K562 (cell line): ENCODE measurements at regions not wholly inside any gene's neighbourhood (a gene's known extent, or its start where the extent isn't known, plus 50 kb on each side); places are given as distances from the start of the nearest gene placed in this dataset.

Experiments
- ATAC-seq: fragments of 200-7000 bp; cut with Tn5 transposase; 3 replicates; pipeline ENCODE4 v1.9.1; 2020; ENCODE audit warnings: moderate library complexity
- BruUV-seq: library from RNA; stranded (reverse); fragments of 400-500 nt; replicated peaks from 2 replicates; lab custom pipeline; 2021; lab: Mats Ljungman, UMichigan
- CTCF ChIA-PET: fragments of 300-600 bp; formaldehyde crosslinking; extraction: SDS; loops from one replicate; lab custom pipeline; 2021; ENCODE audit warnings: low intra/inter-chr PET ratio; lab: Yijun Ruan, JAX
- POLR2A ChIA-PET: fragments of 300-600, 350-650 bp; sonication (Branson Sonifier 250); formaldehyde crosslinking; extraction: SDS; loops from one replicate; lab custom pipeline; 2021; ENCODE audit warnings: antibody characterized with exemption, inconsistent platforms; lab: Yijun Ruan, JAX
- DNase-seq, 4 experiments: peaks; one replicate each; pipeline versions ENCODE4 v3.0.0 to v3.0.0-alpha.2; 2011 to 2018; ENCODE audit warnings: low spot score in 3 of 4, mixed read lengths in 3 of 4; ENCODE audit errors: extremely low read depth in 1 of 4
- FAIRE-seq: peaks from 2 replicates; lab custom pipeline; 2011; peaks lifted over from hg19 to GRCh38; lab: Jason Lieb, UNC
- H2AFZ ChIP-seq: 2 replicates; pipeline ENCODE4 v1.6.0; 2011; ENCODE audit warnings: low read depth, low read length, control low read depth, inconsistent platforms
- H3K27ac ChIP-seq: fragments of 200-600 bp; 3 replicates; pipeline ENCODE4 v1.8.0; 2011; ENCODE audit warnings: low read depth, mild to moderate bottlenecking, control low read depth, inconsistent platforms, low read length, moderate library complexity, mixed read lengths; ENCODE audit errors: extremely low read depth
- H3K27me3 ChIP-seq, 2 experiments: fragments of 300-600 bp in 1 of 2; 2 replicates in 1 of 2; 3 replicates in 1 of 2; pipeline versions ENCODE4 v1.6.0 to v1.8.0; 2011; ENCODE audit warnings: inconsistent platforms in 2 of 2, low read length in 2 of 2, mild to moderate bottlenecking in 1 of 2, mixed read lengths in 1 of 2, moderate library complexity in 1 of 2; ENCODE audit not compliant: control insufficient read depth in 2 of 2, insufficient read depth in 2 of 2
- H3K36me3 ChIP-seq: fragments of 300-600 bp; 3 replicates; pipeline ENCODE4 v1.8.0; 2011; ENCODE audit warnings: mild to moderate bottlenecking, low read length, inconsistent platforms; ENCODE audit not compliant: control insufficient read depth, insufficient read depth
- H3K4me1 ChIP-seq, 2 experiments: fragments of 200-600 bp in 1 of 2; replicated peaks in 1 of 2; 2 replicates in 1 of 2; 3 replicates in 1 of 2; pipeline versions ENCODE4 v1.5.1 to v1.8.0; 2011; ENCODE audit warnings: inconsistent platforms in 2 of 2, low read length in 2 of 2, mild to moderate bottlenecking in 1 of 2, mixed read lengths in 1 of 2, moderate library complexity in 1 of 2; ENCODE audit not compliant: control insufficient read depth in 2 of 2, insufficient read depth in 2 of 2
- H3K4me2 ChIP-seq: 2 replicates; pipeline ENCODE4 v1.6.1; 2011; ENCODE audit warnings: low read length, control low read depth, inconsistent platforms, mixed read lengths; ENCODE audit not compliant: insufficient read depth
- H3K4me3 ChIP-seq: fragments of 200-600 bp; sonication (generic), shearing (Covaris generic); 2 replicates; pipeline ENCODE4 v1.5.1; 2016; ENCODE audit warnings: control low read depth, inconsistent platforms
- H3K79me2 ChIP-seq: fragments of 200-600 bp; 3 replicates; pipeline ENCODE4 v1.8.0; 2011; ENCODE audit warnings: low read length, inconsistent platforms; ENCODE audit not compliant: control insufficient read depth, insufficient read depth
- H3K9ac ChIP-seq, 2 experiments: 2 replicates each; pipeline versions ENCODE4 v1.6.0 to v1.6.1; 2011; ENCODE audit warnings: low read depth in 2 of 2, low read length in 2 of 2, control low read depth in 1 of 2, inconsistent platforms in 1 of 2, mild to moderate bottlenecking in 1 of 2, mixed read lengths in 1 of 2; ENCODE audit not compliant: insufficient read depth in 1 of 2
- H3K9me1 ChIP-seq: one replicate; pipeline ENCODE4 v1.6.0; 2011; ENCODE audit warnings: inconsistent platforms, mild to moderate bottlenecking, low read length, moderate library complexity; ENCODE audit not compliant: control insufficient read depth, insufficient read depth
- H3K9me3 ChIP-seq: replicated peaks from 2 replicates; pipeline ENCODE4 v1.5.1; 2011; ENCODE audit warnings: low read depth, low read length, inconsistent platforms; ENCODE audit not compliant: control insufficient read depth, insufficient read depth
- H4K20me1 ChIP-seq: replicated peaks from 2 replicates; pipeline ENCODE4 v1.6.1; 2011; ENCODE audit warnings: low read length, inconsistent platforms, mixed read lengths; ENCODE audit not compliant: control insufficient read depth, insufficient read depth
- ATF1 ChIP-seq, 2 experiments: fragments of 450-650 bp in 1 of 2; IDR thresholded peaks; 2 replicates each; pipeline ENCODE4 v1.6.1; 2016; ENCODE audit warnings: missing compliant biosample characterization in 1 of 2, missing genetic modification characterization in 1 of 2
- CREB5 ChIP-seq: fragments of 250-450 bp; sonication (Bioruptor Pico); IDR thresholded peaks from 2 replicates; pipeline ENCODE4 v1.5.0; 2020; ENCODE audit warnings: mild to moderate bottlenecking
- ELK3 ChIP-seq: fragments of 450-650 bp; formaldehyde crosslinking; IDR thresholded peaks from 2 replicates; pipeline ENCODE4 v1.4.0; 2020; ENCODE audit warnings: mild to moderate bottlenecking
- HINFP ChIP-seq: fragments of 450-650 bp; conservative IDR thresholded peaks from 2 replicates; pipeline ENCODE4 v1.6.1; 2016; ENCODE audit warnings: missing genetic modification characterization, low read depth, mild to moderate bottlenecking, control low read depth, missing compliant biosample characterization
- PHF8 ChIP-seq: fragments of 200-600 bp; sonication (generic); IDR thresholded peaks from 2 replicates; pipeline ENCODE4 v1.6.1; 2012; ENCODE audit warnings: mixed run types, mild to moderate bottlenecking, inconsistent platforms, low read length, moderate library complexity, borderline replicate concordance
- SFPQ ChIP-seq: fragments of 200-400 bp; formaldehyde crosslinking; IDR thresholded peaks from 2 replicates; pipeline ENCODE4 v1.6.1; 2017; ENCODE audit warnings: mild to moderate bottlenecking, low read depth, low read length, moderate library complexity
- ZKSCAN1 ChIP-seq: fragments of 150-350 bp; IDR thresholded peaks from 2 replicates; pipeline ENCODE4 v1.6.1; 2016; ENCODE audit warnings: low read depth, low read length
- ZNF561 ChIP-seq: fragments of 450-650 bp; formaldehyde crosslinking; conservative IDR thresholded peaks from 2 replicates; pipeline ENCODE4 v1.4.0; 2020; ENCODE audit warnings: mild to moderate bottlenecking, moderate library complexity
- ZNF57 ChIP-seq: fragments of 450-650 bp; formaldehyde crosslinking; IDR thresholded peaks from 2 replicates; pipeline ENCODE4 v1.4.0; 2020; ENCODE audit warnings: mild to moderate bottlenecking, moderate library complexity
- WGBS: fragments of 100-300 bp; shearing (Covaris generic); methylation state at CpG from one replicate; pipeline ENCODE4 v1.1.6; 2016; ENCODE audit warnings: low coverage, mixed read lengths; ENCODE audit not compliant: insufficient coverage; ENCODE audit errors: missing lambda C conversion rate; 5-methylcytosine and 5-hydroxymethylcytosine counted together
- in situ Hi-C: fragments of 300-500 bp; cut with MboI; formaldehyde crosslinking; loops from 4 replicates; pipeline ENCODE4 v1.15.0; 2018; ENCODE audit warnings: inconsistent platforms, mixed read lengths
- intact Hi-C: fragments of 100-400 bp; cut with micrococcal nuclease; formaldehyde crosslinking; loops from 2 replicates; pipeline ENCODE4 v1.14.2; 2022

- TF ChIP-seq CREB5 (CRISPR knock-in tag) (no peak), HINFP (tag) (0 out of 2 replicates have a peak, but pooled peaks have one; percentile 51)
Observed at GRCh38 chr9:764105-764524, 77.4 kb upstream of the DMRT1 start (continued).

GRCh38 chr9:764986-765385, 76.5 kb upstream of the DMRT1 start:
- no peak for ATAC-seq
- Histone ChIP-seq H3K27me3 (peaks cover 0 to 7% of the 10 kb centered on the region in 2 experiments; a peak in 1 of 5 replicates), H3K4me1 (no peaks in the 10 kb centered on the region), H3K9ac (no peak overlapping the region), H3K27ac (no peak overlapping the region), H3K79me2 (no peaks in the 10 kb centered on the region), H2AFZ (no peak overlapping the region), H3K4me3 (no peak overlapping the region), H3K4me2 (no peak overlapping the region), H3K36me3 (no peaks in the 10 kb centered on the region), H3K9me3 (no peaks in the 10 kb centered on the region), H4K20me1 (no peaks in the 10 kb centered on the region), H3K9me1 (no peaks in the 10 kb centered on the region)
- no TSS peak for BruUV-seq
- no peak for FAIRE-seq
- ChIA-PET CTCF (no interaction called here), POLR2A (no interaction called here)
- in situ Hi-C loops (loop anchor here (25.0 kb wide), 1 partner anchor 153 kb away; no protein-coding TSS in a partner anchor), intact Hi-C loops (loop anchor here (1.0 to 5.0 kb wide), 2 partner anchors 151 to 378 kb away; no protein-coding TSS in a partner anchor)
- no peak for DNase-seq
- TF ChIP-seq ZKSCAN1: no peak
- no peak for TF ChIP-seq ZNF57
- TF ChIP-seq SFPQ: no peak
- no peak for TF ChIP-seq ATF1 (CRISPR knock-in tag; IDR thresholded peaks at IDR 0.05)
- TF ChIP-seq ATF1 (tag; IDR thresholded peaks at IDR 0.05): no peak
- TF ChIP-seq PHF8: no peak
- TF ChIP-seq ELK3 (CRISPR knock-in tag): no peak
- TF ChIP-seq ZNF561 (CRISPR knock-in tag): no peak
- WGBS: no CpG with 5 or more reads among the region's 2 CpGs
